ENCODE measurements at regions not wholly inside any gene's neighbourhood (a gene's known extent, or its start where the extent isn't known, plus 50 kb on each side); places are given as distances from the start of the nearest gene placed in this dataset.

- no peak for TF ChIP-seq CTCF (conservative IDR thresholded peaks at IDR 0.05; ENCODE audit: low read depth, low read length)
- TF ChIP-seq EZH2 (IDR thresholded peaks at IDR 0.05; ENCODE audit: borderline replicate concordance, low read depth, low read length, poor library complexity, severe bottlenecking), result no peak
Observed at GRCh38 chr5:60417500-60418181, 282.3 kb downstream of the DEPDC1B start.

All from A673 (cell line).